GM10248 (cell line): ENCODE measurements at regions not wholly inside any gene's neighbourhood (a gene's known extent, or its start where the extent isn't known, plus 50 kb on each side); places are given as distances from the start of the nearest gene placed in this dataset.

Source experiments
- CTCF ChIA-PET: fragments of 300-600 bp; sonication (Branson Sonifier 250); formaldehyde crosslinking; extraction: SDS; loops from one replicate; lab custom pipeline; 2021; ENCODE audit warnings: antibody characterized with exemption; lab: Yijun Ruan, JAX
- POLR2A ChIA-PET: fragments of 350-650 bp; sonication (Branson Sonifier 250); formaldehyde crosslinking; extraction: SDS; loops from one replicate; lab custom pipeline; 2020; ENCODE audit warnings: antibody characterized with exemption; lab: Yijun Ruan, JAX
- DNase-seq: peaks from one replicate; pipeline ENCODE4 v3.0.0; 2012; ENCODE audit errors: extremely low spot score
- TF ChIP-seq, protein P1 (sequence below): IDR thresholded peaks from 2 replicates; pipeline ENCODE4 v1.5.1; 2012; ENCODE audit warnings: mild to moderate bottlenecking, low read depth; ENCODE audit errors: extremely low read depth, missing control alignments, control extremely low read depth

DNA sequence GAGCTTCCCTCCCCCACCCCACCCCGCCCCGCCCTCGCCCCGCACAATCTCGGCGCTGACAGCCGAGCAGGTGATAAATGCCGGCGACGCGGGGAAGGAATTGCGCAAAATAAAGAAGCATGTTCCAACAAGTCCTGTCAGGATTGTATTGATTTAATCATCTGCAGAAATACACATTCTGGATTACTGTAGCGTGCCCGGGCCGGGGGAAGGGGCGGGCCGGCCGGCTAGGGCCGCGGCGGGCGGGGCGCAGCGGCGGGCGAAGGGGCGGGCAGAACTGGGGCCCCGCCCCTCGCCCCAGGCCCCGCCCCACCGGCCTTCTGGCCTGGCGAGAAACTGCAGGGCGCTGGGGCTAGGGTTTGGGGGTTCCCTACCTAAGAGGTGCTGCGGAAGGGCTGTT, 88.9 kb upstream of the PAX2 start:
- TF ChIP-seq, protein P1, sequence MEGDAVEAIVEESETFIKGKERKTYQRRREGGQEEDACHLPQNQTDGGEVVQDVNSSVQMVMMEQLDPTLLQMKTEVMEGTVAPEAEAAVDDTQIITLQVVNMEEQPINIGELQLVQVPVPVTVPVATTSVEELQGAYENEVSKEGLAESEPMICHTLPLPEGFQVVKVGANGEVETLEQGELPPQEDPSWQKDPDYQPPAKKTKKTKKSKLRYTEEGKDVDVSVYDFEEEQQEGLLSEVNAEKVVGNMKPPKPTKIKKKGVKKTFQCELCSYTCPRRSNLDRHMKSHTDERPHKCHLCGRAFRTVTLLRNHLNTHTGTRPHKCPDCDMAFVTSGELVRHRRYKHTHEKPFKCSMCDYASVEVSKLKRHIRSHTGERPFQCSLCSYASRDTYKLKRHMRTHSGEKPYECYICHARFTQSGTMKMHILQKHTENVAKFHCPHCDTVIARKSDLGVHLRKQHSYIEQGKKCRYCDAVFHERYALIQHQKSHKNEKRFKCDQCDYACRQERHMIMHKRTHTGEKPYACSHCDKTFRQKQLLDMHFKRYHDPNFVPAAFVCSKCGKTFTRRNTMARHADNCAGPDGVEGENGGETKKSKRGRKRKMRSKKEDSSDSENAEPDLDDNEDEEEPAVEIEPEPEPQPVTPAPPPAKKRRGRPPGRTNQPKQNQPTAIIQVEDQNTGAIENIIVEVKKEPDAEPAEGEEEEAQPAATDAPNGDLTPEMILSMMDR: no peak
- peak; percentile 55 for DNase-seq
- ChIA-PET POLR2A (no interaction called here), CTCF (interaction anchor here (1.5 kb wide), 1 partner anchor 87 kb away, joined by 4 read pairs; no protein-coding TSS in a partner anchor)

DNA sequence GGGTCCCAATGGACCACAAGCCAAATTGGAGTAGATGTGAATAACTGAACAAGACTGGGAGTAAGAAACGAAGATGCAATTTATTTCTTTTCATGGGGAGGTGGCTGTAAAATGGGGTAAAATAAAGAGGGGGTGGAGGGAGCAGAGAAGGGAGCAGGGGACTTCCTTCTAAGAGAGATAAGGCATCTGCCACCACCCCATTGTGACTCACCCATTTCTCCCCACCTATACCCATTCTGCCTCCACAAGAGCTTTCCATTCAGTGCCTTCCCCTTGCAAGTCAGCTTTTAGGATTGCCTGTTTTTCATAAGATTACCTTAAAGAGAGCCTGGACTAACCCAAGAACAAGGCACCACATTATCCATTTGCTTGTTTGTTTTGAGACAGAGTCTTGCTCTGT, 87.1 kb upstream of the PAX2 start:
- ChIA-PET POLR2A (no interaction called here), CTCF (no interaction called here)
- no peak for DNase-seq
- TF ChIP-seq, protein P1: no peak

DNA sequence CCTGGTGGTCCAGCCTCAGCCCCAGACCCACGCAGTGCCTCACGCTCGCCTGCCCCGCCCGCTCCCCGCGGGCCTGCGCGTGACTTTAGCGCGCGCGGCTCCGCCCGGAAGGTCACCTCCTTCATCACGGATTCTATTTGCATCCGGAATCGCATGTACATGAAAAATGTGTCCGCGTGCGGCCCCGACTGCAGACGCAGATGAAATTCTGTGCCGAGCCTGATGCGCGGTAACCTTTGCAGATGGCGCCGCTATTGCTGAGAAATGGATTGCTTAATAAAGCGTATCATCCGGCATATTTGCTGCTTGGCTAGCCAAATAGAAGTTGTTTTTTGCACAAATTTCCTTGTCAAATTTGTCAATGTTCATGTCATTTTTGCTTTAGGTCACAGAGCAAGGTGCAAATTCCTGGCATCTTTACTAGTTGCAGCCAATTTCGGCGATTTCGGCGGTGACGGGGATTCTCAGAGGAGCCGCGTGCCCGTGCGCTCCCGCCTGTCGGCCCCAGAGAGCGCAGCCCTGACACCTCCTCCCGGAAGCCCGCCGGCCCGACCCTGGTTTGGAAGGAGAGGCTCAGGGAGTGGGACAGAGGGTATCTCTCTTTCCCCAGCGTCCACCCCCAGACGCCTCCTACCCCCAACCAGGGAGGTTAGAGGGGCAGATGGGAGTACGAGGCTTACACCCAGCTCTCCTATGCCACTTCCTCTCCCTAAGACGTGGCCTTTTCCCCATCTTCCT, 85.9 kb upstream of the PAX2 start:
- ChIA-PET POLR2A (no interaction called here), CTCF (no interaction called here)
- no peak for DNase-seq
- TF ChIP-seq, protein P1: no peak

DNA sequence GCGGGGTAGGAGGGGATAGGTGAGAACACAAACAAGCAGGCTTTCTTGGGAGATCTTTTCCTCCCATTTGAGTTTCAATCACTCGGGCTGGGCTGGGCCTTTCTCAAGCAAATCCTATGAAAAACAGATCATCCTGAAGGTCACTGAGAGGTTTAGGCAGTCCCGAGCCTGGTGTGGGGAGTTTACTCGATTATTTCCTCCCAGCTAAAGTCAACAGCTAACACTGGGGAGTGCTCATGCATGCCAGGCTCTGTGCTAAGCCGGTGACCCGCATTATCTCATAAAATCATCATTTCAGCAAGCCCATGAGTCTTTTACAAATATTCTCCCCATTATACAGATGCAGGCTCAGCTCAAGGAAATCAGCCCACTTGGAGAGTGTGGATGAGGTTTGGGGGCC, 85.0 kb upstream of the PAX2 start:
- DNase-seq: no peak
- CTCF ChIA-PET: no interaction called here
- TF ChIP-seq, protein P1: no peak
- POLR2A ChIA-PET: no interaction called here

DNA sequence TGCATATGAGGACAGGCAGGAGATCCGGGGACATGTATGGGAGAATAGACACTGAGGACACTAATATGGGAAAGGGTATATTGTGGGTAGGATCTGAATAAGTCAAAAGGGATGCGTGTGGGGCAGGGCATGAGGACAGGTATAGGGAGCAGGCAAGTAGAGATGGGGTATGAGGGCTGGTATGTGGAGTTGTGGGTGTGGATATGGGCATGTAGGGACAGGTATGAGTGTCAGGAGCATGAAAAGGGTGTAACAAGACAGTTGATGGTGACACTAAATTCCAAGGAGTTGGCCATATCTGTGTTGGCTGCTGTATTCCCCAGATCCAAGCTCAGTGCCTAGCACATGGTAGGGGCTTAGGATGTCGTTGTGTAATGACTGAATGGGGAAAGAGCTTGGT, 84.4 kb upstream of the PAX2 start:
- CTCF ChIA-PET: interaction anchor here (0.8 kb wide), 1 partner anchor 83 kb away, joined by 4 read pairs; no protein-coding TSS in a partner anchor
- no peak for DNase-seq
- POLR2A ChIA-PET: no interaction called here
- TF ChIP-seq, protein P1: no peak

DNA sequence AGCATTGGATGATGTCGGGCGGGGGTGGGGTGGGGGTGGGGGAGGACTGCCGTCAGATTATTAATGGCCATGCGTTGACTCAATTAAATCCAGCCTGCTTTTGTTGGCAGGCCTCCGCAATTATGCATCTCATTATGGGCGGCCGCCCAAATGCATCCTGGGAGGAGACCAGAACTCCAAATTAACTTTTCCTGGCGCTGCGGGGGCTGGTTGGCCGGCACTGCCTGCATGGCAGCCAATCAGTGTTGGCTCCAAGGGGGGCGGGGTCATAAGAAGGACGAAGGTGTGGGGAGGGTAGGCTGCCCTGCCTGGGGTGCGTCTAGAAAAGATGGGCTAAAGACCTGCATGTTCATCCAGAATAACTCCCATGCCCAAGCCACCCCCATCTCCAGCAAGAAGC, 83.9 kb upstream of the PAX2 start:
- CTCF ChIA-PET: interaction anchor here (0.8 kb wide), 1 partner anchor 82 kb away, joined by 4 read pairs; no protein-coding TSS in a partner anchor
- TF ChIP-seq, protein P1: no peak
- no peak for DNase-seq
- POLR2A ChIA-PET: no interaction called here

DNA sequence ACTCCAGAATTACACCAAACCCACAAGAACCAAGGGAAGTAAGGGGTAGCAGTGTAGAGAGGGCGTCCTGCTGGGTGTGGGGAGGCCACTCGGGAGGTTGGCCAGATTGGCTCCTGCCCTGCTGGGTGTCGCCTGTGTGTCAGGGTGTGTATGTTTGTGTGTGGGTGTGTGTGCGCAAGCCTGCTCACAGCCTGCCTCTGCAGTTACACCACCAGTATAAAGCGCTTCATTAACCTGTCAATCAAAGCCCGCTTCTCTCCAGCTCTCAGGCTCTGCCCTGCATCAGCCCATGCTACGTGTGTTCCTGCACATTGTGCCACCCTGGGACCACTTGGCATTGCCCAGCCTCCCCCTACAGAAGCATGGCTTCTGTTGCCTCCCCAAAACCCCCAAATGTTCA, 83.3 kb upstream of the PAX2 start:
- ChIA-PET CTCF (interaction anchor here (1.1 kb wide), 1 partner anchor 9 kb away, joined by 4 read pairs; no protein-coding TSS in a partner anchor), POLR2A (no interaction called here)
- DNase-seq: no peak
- TF ChIP-seq, protein P1: no peak
